PC-9 (cell line): ENCODE measurements at regions not wholly inside any gene's neighbourhood (a gene's known extent, or its start where the extent isn't known, plus 50 kb on each side); places are given as distances from the start of the nearest gene placed in this dataset.

Experiments
- EZH2 ChIP-seq: fragments of 200-600 bp; sonication (generic); IDR thresholded peaks from 2 replicates; pipeline ENCODE4 v1.8.0; 2017; ENCODE audit warnings: antibody characterized with exemption, low read depth
- TF ChIP-seq, protein P1 (sequence below): fragments of 200-600 bp; sonication (generic); conservative IDR thresholded peaks from 2 replicates; pipeline ENCODE4 v1.6.1; 2017; ENCODE audit warnings: mixed run types, antibody characterized with exemption, mild to moderate bottlenecking, moderate library complexity

DNA sequence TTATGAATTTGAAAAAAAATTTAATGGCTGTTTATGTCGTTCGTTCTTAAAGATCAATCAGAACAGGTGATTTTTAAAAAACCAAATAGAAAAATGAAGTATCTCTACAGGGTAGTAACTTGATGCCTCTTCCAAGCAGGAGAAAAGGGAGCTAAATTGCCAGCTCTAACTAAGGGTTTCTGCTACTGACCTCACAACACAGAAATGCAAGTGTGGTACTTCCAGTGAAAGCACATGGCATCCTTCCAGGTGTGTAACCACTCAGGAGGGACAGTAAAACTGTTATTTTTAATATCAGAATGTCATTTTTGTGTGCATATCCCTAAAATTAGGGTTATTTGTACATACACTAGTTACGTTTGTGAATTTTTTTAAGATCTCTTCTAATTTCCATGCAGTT, 116.8 kb upstream of the ZCCHC13 start:
- TF ChIP-seq, protein P1, sequence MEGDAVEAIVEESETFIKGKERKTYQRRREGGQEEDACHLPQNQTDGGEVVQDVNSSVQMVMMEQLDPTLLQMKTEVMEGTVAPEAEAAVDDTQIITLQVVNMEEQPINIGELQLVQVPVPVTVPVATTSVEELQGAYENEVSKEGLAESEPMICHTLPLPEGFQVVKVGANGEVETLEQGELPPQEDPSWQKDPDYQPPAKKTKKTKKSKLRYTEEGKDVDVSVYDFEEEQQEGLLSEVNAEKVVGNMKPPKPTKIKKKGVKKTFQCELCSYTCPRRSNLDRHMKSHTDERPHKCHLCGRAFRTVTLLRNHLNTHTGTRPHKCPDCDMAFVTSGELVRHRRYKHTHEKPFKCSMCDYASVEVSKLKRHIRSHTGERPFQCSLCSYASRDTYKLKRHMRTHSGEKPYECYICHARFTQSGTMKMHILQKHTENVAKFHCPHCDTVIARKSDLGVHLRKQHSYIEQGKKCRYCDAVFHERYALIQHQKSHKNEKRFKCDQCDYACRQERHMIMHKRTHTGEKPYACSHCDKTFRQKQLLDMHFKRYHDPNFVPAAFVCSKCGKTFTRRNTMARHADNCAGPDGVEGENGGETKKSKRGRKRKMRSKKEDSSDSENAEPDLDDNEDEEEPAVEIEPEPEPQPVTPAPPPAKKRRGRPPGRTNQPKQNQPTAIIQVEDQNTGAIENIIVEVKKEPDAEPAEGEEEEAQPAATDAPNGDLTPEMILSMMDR, result no peak
- TF ChIP-seq EZH2, result no peak
